GM19240 (cell line): ENCODE measurements at regions not wholly inside any gene's neighbourhood (a gene's known extent, or its start where the extent isn't known, plus 50 kb on each side); places are given as distances from the start of the nearest gene placed in this dataset.
"Not testable (repeated sequence)": the region's sequence is repeated elsewhere in the genome, so short reads cannot be mapped to it uniquely, and the experiment has no call there.

Experiments used
- DNase-seq: peaks from one replicate; pipeline ENCODE4 v3.0.0; 2011; ENCODE audit warnings: low spot score; ENCODE audit not compliant: insufficient read length

DNA sequence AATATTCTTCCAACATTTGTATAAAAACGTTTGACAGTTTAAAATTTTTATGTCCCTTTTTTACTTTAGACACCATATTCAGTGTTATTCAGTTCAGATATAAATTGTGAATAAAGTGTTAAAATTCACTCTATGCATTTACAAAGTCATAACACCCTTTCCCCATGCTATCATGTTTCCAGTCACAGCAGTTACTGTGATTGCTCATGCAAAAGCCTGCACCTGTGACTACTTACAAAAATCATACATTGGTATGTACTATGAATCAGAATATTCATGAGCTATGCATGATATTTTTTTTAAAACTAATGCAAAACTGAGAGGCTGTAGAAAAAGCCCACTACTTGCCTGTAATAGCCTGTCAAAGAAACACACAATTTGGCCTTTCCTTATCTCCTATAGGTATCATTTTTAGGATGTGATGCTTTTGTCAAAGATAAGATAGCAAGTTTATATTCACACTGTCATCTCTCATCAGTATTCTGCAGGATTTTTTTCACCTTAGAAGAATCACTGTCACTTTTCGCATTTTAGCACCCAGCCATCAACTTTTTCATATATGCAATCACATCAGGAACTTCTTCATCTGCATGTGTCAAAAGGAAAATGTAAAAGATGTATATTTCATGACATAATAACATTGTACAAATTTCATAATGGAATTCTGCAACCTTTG, 443.2 kb downstream of the C12orf50 start:
- no peak for DNase-seq

DNA sequence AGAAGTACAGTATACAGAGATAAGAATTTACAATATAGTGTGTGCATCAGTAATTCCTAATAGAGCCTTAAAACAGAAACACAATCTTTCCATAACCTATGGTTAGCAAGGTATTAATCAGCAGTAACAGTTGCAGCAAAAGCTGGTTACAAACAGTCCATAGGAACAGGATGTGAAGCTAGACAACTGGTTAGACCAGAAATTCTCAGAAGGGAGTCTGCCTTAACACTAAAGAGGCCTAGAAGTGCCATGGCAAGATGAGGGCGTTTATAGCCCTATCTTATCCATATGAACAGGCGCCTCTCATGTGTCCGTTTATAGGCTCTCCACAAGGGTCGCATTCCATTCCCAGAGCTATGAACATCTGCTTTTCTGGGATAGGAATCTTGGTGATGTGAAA, 450.1 kb downstream of the C12orf50 start:
- not testable (repeated sequence) for DNase-seq

DNA sequence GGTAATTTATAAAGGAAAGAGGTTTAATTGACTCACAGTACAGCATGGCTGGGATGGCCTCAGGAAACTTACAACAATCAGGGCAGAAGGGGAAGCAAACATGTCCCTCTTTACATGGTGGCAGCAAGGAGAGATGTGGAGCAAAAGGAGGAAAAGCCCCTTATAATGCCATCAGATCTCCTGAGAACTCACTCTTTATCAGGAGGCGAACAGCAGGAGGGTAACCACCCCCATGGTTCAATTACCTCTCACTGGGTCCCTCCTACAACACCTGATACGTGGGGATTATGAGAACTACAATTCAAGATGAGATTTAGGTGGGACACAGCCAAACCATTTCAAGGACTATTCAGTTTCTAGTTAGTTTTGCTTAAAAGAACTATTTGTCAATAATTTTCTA, 453.3 kb downstream of the C12orf50 start:
- DNase-seq: no peak

DNA sequence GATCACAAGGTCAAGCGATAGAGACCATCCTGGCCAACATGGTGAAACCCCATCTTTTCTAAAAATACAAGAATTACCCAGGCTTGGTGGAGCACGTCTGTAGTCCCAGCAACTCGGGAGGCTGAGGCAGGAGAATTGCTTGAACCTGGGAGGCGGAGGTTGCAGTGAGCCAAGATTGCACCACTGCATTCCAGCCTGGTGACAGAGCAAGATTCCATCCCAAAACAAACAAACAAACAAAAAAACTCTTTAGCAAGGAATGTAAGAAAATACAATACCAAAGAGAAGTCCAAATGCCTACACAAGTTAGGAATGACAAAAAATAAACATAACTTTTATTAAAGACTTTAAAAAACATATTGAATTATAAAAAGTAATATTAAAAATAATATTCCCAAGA, 462.3 kb downstream of the C12orf50 start:
- DNase-seq: not testable (repeated sequence)

DNA sequence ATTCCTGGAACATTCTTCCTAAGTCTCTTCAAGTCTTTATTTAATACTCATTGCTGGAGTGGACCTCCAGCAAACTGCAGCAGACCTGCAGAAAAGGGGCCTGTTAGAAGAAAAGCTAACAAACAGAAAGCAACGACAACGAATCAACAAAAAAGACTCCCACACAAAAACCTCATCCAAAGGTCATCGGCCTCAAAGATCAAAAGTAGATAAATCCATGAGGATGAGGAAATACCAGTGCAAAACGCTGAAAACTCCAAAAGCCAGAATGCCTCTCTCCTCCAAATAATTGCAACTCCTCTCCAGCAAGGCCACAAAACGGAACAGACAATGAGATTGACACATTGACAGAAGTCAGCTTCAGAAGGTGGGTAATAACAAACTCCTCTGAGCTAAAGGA, 472.2 kb downstream of the C12orf50 start:
- DNase-seq: no peak

DNA sequence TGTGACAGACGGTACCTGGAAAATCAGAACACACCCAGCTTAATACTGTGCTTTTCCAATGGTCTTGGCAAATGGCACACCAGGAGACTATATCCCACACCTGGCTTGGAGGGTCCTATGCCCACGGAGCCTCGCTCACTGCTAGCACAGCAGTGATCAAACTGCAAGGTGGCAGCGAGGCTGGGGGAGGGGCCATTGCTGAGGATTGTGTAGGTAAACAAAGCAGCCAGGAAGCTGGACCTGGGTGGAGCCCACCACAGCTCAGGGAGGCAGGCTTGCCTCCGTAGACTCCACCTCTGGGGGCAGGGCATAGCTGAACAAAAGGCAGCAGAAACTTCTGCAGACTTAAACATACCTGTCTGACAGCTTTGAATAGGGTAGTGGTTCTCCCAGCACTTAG, 498.0 kb downstream of the C12orf50 start:
- not testable (repeated sequence) for DNase-seq

DNA sequence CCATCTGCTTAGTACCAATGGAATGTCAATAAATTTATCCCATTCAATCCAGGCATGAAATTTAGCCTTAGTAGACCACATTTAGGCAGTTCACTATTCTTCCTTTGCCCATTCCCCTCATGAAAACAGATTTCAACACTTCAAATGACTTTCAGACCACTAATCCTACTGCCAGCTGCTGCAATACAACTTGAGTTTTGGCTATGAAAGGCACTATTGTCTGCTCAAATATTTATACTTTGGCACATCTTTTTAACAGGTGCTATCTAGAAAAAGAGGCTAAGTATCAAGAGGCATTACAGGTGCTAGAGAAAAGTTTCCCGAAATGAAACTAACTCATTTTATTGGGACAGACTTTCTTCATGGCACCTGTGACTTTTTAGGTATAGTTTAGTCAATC, 499.8 kb downstream of the C12orf50 start:
- DNase-seq: no peak

DNA sequence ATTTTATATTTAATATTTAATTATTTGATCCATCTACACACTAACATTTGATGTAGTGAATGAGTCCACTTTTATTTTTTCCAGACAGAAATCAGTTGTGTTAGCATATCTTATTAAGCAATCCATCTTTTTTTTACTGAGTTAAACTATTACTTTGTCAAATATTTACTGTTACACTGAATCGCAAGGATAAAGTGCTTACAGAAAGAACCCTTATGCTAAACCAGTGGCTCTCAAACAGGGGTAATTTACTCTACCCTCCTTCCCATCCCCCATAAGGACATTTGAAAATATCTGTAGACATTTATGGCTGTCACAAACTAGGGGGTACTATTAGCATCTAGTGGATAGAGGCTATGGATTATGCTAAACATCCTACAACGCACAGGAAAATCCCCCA, 508.2 kb downstream of the C12orf50 start:
- no peak for DNase-seq

DNA sequence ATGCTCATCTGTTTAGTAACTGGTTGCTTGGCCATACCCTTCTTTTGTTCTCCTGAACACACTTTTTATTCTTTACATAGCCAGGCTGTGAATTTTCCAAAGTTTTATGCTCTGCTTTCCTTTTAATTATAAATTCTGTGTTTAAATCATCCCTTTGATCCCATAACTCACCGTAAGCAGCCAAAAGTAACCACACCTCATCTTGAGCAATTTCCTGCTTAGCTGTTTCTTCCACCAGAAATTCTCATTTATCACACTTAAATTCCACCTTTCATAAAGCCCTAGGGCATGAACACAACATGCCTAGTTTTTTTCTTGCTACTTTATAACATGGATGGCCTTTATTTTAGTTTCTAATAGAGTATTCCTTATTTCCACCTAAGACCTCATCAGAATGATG, 510.7 kb downstream of the C12orf50 start:
- no peak for DNase-seq

DNA sequence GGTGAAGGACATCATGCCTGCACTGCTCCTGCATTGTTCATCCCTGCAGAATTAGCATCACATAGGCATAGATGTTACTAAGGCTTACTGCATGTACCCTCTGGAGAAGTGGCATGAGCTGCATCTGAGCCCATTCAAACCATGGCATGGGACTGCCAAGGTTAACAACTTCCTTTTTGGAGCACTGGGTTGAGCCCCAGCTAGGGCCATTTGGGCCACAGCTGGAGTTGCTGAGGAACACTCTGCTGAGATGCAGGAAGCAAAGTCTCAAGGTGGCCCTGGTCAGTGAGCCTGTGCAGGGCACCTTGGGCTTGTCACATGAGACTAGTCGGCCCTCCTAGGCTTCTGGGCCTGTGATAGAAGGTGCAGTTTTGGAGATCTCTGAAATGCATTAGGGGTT, 511.2 kb downstream of the C12orf50 start:
- no peak for DNase-seq

DNA sequence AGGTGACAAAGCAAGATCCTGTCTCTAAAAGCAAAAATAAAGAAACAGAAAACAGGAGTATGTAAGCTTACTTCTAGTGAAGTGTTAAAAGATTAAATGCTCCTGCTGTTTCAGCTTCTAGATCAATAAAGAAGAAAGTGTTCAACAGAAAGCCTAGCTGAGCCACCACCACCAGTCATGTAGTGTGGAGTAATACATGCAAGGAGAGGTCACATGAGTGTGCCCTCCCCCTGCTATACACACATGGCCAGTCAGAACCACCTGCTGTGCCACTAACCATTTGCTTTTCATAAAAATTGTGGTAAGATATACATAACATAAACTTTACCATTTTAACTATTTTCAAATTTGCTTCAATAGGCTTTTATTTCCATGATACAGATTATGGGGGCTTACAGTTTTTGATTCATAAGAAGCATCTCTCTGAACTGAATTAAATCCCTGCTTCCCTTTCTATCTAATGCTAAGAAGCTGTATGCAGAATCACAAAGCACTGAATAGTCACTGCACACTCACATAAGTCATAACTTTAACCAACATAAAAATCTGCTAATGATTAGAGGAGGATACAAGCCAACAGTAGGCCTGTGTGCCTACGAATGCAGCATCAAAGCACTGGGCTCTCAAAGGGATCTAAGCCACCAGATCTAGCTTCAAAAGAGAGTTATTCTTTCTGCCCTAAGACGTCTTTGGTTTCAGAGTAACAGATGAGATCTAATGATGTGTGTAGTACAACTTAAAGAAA, 515.5 kb downstream of the C12orf50 start:
- DNase-seq: no peak

DNA sequence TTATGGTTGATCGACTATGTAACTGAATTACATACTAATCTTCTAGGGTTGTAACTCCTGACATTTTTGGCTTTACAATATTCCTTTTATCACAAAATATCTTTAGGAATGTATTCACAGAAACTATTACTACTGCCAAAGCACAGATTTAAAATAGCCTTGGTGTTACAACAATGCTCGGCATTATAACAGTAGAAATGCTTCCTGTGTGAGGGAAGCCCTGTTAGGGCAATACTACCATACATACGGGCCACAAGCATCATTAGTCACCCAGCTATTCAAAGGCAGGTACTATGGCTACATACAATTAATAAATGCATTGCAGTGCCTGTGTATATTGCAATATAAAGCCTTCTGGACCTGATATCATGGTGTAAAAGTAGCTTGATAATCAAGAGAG, 517.8 kb downstream of the C12orf50 start:
- DNase-seq: no peak

DNA sequence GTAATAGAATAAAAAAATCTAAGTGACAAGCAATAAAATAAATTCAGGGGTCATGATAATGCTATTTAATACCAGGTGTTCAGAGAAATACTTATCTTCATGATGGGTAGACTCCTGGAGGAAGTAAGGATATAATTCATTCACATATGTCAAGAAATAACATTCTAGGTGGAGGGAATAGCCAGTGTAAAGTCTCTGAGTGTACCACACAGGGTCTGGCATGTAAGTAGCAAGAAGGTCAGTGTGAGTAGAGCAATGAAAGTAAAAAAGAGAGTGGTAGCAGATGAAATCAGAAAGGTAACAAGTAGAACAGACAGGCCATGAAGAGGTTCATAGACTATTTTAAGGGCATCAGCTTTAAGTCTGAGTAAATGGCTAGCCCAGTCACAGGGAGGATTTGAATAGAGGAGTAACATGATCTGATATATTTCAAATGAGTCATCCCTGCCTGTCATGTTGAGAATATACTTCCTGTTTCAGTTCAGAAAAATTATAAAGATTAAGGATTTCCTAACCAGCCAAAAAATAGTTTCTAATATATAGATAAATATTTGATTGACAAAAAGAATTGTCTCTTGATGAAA, 519.9 kb downstream of the C12orf50 start:
- DNase-seq: no peak

DNA sequence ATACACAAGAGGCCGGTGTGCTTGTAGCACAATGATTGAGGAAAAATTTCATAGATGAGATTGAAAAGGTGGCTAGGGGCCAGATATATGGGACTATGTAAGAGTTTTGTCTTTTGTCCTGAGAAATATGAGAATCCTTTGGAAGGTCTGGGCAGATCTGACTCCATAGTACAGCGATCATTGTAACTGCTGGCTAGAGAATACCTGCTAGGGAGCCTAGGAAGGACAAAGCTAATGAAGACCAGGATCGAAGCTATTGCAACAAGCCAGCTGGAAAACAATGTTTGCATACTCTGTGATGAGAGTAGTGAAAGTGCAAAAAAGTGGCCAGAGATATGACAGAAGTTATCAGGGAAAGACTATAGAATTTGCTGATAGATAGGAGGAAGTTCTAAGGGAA, 537.6 kb downstream of the C12orf50 start:
- no peak for DNase-seq

DNA sequence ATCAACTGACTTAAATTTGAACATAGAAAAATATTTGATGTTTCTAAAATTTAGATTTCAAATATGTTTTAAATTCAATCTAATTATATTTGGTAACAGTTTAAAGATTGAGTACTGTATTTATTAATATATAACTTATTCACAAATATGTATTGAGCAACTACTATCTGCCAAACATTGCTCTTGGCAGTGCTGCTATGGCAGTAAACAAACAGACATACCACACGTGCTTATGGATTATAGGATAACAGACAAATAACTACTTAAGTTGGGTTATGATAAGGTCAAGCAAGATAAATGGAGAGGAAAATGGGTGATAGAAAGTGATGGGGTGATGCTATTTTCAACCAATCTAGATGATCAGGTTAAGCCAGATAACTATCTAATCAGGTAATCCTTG, 538.1 kb downstream of the C12orf50 start:
- no peak for DNase-seq

DNA sequence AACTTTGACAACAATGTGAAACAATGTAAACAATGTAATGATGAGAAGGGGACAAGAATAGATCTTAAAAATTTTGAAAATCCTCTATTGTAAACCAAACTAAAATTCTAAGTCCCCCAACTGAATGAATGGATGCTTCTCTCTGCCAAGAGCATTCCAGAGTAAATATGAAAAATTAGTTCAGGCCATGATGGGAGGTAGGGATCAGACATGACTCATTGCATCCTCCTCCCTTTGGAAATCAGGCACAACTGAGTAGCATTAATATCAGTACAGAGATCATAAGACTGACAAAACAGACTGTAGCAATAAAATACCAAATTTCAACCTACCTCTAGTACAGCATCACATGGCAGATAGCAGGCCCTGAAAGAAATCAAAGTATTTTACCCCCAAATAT, 559.9 kb downstream of the C12orf50 start:
- DNase-seq: no peak

DNA sequence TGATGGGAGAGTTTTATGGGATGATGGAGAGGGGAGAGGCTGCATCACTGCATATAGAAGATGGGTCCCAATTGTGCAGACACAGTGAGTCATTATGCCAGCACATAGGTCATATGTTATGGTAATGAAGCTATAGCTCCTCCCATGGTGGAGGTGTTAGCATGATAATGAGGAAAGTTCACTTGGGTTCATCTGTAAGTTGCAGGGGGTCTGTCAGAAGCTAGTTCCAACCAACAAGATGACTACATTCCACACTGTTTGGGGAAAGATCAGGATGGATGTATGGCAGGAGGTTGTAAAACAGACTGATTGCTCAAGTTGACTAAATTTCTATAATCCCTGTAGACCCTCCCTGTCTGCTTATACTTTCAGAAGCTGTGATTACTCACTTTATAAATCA, 561.3 kb downstream of the C12orf50 start:
- no peak for DNase-seq

DNA sequence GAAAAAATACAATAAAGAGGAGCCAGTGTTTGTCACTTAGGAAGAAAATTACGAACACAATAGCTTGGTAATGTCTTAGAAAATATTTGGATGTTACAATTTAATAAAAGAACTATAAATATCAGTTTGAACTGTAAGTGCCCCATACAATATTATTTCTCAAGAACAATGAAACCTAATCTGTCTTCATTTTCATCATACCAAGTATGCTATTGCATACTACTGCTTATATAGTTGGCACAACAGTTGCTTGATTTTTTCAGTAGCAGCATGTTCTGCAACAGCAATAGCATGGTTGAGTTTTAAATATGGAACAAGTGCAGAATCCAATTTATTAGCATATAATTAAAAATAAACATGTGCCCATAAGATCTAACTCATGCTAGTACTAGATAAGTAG, 564.6 kb downstream of the C12orf50 start:
- no peak for DNase-seq

DNA sequence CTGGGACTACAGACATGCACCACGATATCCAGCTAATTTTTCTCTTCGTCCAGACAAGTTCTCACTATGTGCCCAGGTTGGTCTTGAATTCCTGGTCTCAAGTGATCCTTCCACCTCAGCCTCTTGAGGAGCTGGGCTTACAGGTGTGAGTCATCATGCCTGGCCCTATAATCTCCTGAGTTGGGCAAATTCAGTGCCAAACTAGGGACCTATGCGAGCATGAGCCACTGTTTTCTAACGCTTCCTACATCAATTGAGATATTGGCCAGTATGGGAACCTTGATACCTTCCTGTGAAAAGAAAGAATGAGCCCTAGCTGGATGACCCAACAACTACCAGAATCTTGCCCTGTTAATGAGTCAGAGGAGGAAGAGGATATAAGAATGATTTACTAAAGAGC, 585.2 kb downstream of the C12orf50 start:
- no peak for DNase-seq

DNA sequence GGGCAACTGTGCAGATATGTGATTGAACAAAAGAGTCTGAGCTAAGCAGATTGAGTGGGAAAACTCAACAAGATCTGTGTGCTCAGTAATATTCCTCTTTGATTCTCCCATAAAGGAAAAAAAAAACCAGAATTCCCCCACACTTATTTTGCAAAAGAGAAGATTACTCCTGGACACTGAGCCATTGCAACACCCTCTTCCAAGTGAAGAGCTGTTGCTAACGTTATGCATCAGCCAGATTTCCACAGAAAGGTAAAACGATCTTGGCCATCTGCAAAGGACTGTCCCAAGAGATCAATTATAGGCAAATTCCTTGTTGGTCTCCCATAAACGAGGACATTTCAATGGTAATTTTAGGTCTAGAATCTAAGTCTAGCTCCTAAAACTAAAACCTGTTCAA, 587.7 kb downstream of the C12orf50 start:
- no peak for DNase-seq

DNA sequence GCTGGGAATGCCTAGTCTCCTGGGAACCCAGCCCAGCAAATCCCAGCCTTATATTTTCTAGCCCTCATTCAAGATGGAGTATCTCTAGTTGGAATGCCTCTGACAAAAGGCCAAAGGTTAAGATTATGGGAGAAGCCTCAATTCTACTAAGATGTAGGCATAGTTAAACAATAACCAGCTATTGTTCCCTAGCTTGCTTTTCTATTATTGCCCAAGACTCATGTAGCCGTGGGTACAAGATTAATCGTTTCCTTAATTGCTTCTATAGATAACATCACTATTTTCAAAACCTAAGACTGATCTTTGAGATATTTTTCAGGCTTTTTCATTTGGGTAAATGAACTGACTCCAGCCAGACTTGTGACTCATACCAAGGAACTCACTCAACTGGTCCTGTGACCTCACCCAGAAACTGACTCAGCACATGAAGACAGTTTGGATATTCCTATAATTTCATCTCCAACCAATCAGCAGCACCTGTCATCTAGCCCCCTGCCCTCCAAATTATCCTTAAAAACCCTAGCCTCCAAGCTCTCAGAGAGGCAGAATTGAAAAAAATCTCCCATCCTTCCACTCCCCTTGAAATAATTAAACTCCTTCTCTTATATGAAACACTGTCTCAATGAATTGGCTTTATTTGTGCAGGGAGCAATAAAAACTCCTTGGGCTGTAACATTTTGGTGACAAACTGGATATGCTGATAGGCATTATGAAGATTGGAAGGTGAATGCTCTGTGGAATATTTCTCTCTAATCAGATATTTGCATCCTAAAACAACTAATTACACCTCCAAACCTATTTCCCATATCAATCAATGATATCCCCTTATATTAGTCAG, 589.0 kb downstream of the C12orf50 start:
- DNase-seq: no peak

DNA sequence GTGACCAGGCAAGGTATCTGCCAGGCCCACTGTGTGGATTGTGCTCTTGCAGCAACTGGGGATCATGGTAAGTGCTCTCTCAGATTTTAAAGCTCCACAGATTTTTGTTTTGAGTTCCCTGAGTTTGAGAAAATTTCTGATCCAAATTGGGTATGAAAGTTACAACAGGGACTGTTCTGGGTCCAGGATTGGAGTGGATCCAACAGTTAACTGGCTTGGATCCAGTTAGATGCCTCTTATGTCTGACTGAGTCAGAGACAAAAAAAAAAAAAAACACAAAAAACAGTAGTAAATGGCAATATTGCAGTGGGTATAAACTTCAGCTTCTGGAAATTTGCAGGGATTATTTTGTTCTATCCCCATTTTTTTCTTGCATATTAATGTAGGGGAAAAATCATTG, 598.8 kb downstream of the C12orf50 start:
- no peak for DNase-seq
